Activated effector memory CD4-positive, alpha-beta T cell treated with anti-CD3 and anti-CD28 coated beads, Interleukin-2, amount 50 U/mL, for 16 hours (primary cell): ENCODE measurements at regions not wholly inside any gene's neighbourhood (a gene's known extent, or its start where the extent isn't known, plus 50 kb on each side); places are given as distances from the start of the nearest gene placed in this dataset.
"Not testable (repeated sequence)": the region's sequence is repeated elsewhere in the genome, so short reads cannot be mapped to it uniquely, and the experiment has no call there.

ENCODE experiments used
- DNase-seq: peaks from one replicate; pipeline ENCODE4 v3.0.0-alpha.2; 2020

DNA sequence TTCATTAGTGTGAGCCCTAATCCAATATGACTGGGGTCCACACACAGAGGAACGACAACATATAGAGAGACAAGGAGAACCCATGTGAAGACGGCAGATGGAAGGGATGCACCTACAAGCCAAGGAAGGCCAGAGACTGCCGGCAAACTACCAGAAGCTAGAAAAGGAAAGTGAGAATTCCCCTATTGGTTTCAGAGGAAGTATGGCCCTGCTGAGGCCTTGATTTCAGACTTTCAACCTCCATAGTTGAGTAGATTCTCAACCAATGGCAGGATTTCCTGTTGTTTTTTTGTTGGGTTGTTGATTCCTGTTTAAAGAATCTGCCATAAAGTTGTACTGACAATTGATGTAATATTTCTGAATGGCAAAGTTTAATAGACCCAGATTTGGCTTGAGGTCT lies 241.5 kb downstream of the SATB2 start:
- no peak for DNase-seq

DNA sequence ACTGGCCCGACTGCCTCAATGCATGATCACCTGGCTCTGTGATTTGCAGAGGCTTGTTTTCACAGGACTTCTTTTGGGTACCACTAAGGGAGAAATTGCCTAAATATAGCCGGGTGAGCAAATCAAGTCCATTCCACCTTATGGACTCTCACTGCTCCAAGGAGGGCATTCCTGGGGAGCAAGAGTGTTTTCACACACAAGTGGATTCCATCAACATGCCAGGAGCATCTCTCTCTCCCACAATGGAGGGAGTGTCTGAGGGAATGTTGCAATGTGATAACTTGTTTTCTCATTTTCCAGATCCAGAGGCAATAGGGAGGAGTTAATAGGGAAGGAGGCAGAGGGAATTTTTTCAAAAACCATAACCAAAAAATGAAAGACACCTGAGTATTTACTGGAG lies 250.7 kb downstream of the SATB2 start:
- DNase-seq = no peak

- DNase-seq = no peak
Observed at GRCh38 chr2:199206536-199206935, 251.2 kb downstream of the SATB2 start.

GRCh38 chr2:199202964-199203363 lies 254.8 kb downstream of the SATB2 start:
- no peak for DNase-seq

- no peak for DNase-seq
Observed at GRCh38 chr2:199201539-199201938, 256.2 kb downstream of the SATB2 start.

DNA sequence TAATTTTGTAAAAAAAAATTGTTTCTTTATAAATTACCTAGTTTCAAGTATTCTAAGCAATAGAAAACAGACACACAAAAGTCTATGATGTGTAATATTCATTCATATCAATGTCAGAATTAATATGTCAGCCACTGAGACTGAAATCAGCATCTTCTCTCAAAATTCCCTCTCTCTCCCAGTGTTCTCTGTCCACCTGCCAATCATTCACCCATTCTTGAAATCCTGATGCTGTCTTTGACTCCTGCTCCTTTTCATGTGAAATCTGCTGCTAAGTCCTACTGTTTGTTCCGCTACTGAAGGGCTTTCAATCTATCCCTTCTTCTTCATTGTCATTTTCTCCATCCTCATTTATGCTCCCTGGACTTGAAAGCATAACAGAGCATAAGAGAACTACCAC lies 257.9 kb downstream of the SATB2 start:
- DNase-seq = no peak

- DNase-seq = no peak
Observed at GRCh38 chr2:199197448-199197847, 260.3 kb downstream of the SATB2 start.

GRCh38 chr2:199196686-199197085 lies 261.1 kb downstream of the SATB2 start:
- no peak for DNase-seq

- DNase-seq = no peak
Observed at GRCh38 chr2:199195927-199196502, 261.7 kb downstream of the SATB2 start.

GRCh38 chr2:199191461-199191860 lies 266.3 kb downstream of the SATB2 start:
- DNase-seq = no peak

DNA sequence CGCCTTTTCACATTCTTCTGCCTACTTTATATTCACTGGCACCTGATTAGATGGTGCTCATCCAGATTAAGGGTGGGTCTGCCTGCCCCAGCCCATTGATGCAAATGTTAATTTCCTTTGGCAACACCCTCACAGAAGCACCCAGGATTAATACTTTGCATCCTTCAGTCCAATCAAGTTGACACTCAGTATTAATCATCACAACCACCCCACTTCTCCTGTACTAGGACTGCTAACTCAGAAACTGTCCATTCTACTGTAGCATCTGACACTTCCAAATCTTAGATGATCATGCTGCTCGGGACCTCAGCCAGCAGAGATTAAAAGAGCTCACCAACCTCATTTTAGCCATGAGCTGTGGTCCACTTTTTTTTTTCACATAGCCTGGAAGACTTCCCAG lies 268.5 kb downstream of the SATB2 start:
- DNase-seq = no peak

DNA sequence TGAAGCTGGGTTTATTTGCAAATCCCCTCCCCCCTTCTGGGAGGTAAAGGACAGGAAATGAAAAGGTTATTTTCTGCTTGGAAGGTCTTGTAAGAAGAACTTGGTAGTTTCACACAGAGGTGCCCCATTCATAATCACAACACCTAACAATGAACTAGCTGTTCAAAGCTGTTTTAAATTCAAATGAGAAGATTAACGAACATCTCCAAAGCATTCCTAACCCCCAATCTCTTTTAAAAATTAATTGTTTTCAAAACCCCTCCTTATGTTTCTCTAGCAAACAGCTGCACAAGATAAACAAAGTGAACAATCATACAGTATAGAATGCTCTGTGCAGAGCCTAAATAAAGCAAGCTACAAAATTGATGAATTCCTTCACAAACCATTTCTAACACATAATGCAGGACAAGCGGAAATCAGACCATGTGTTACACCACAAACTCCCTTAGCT lies 271.4 kb downstream of the SATB2 start:
- DNase-seq = no peak

DNA sequence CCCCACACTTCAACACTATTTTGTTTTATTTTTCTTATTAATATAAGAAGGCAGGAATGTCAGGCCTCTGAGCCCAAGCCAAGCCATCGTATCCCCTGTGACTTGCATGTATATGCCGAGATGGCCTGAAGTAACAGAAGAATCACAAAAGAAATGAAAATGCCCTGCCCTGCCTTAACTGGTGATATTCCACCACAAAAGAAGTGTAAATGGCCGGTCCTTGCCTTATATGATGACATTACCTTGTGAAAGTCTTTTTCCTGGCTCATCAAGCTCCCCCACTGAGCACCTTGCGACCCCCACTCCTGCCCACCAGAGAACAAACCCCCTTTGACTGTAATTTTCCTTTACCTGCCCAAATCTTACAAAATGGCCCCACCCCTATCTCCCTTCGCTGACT lies 272.6 kb downstream of the SATB2 start:
- not testable (repeated sequence) for DNase-seq

- DNase-seq = no peak
Observed at GRCh38 chr2:199163613-199164458, 293.9 kb downstream of the SATB2 start.

- DNase-seq = no peak
Observed at GRCh38 chr2:199160677-199161465, 296.9 kb downstream of the SATB2 start.

DNA sequence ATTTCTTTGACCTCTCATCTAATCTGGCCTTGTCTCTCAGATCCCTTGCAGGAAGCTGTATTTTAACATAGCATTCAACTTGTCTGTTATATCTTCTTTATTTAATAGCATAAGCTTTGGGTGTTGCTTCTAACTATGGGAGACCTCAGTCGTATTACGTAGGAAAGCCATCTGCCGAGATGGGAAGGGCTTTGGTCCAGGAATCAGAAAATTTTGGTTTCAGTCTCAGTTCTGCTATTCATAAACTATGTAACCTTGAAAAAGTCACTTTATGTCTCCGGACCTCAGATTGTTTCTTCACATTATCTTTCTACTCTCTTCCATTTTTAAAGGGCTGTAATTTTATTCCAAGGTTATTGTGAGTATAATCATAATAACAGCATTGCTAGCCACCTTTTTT lies 297.7 kb downstream of the SATB2 start:
- DNase-seq = no peak

- DNase-seq = no peak
Observed at GRCh38 chr2:199148076-199148845, 309.5 kb downstream of the SATB2 start.

- DNase-seq = no peak
Observed at GRCh38 chr2:199147216-199147615, 310.5 kb downstream of the SATB2 start.

DNA sequence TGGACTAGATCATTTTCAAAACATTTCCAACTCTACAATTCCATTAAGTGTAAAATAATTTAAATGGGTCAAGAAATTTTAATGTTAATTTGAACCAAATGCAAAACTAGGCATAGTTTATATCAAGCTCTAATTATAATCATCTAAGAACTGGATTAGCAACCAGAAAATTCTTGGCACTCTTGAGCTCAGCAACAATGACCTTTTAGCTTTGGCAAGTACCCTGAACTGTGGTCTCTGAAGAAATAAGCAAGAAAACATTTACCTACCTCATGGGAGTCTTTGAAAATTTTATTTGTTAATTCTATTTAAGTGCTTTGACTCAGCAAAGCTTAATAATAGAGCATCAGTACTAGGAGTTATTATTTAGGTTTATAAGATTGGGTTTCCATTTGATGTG lies 313.2 kb downstream of the SATB2 start:
- DNase-seq = no peak

- DNase-seq = no peak
Observed at GRCh38 chr2:199144036-199144435, 313.7 kb downstream of the SATB2 start.

- DNase-seq = no peak
Observed at GRCh38 chr2:199136681-199137080, 321.1 kb downstream of the SATB2 start.

DNA sequence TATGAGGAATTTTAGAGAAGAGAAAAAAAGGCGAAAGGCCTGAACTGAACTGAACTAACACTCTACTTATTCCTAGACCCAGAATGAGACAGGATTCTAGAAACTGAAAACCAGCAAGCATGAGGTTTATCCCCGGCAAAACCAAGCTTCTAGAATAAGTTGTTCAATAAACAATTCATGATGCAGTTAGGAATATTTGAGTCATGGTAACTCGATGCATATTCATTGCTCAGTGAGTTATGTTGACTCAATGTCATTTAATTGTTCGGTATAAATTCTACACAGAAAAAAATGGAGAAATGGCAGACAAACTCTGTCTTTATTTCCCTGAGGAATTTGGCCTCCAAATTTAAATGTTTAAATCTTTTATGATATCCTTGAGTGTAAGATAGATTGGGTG lies 321.5 kb downstream of the SATB2 start:
- DNase-seq = no peak

GRCh38 chr2:199131876-199132275 lies 325.9 kb downstream of the SATB2 start:
- no peak for DNase-seq
